ENCODE measurements at regions not wholly inside any gene's neighbourhood (a gene's known extent, or its start where the extent isn't known, plus 50 kb on each side); places are given as distances from the start of the nearest gene placed in this dataset.

GRCh38 chr1:5634893-5635292 lies 357.3 kb downstream of the NPHP4 start:
- no peak for TF ChIP-seq PKNOX1 (IDR thresholded peaks at IDR 0.05)
- no peak for TF ChIP-seq ARNT (IDR thresholded peaks at IDR 0.05)
- no peak for TF ChIP-seq ZNF384 (IDR thresholded peaks at IDR 0.05)
- TF ChIP-seq ELF4 (IDR thresholded peaks at IDR 0.05): no peak
- no peak for TF ChIP-seq FOXK2 (IDR thresholded peaks at IDR 0.05)
- no peak for TF ChIP-seq SP1 (IDR thresholded peaks at IDR 0.05)
- no peak for TF ChIP-seq FOXA1 (IDR thresholded peaks at IDR 0.05)
- no peak for TF ChIP-seq HDGF (IDR thresholded peaks at IDR 0.05; ENCODE audit: borderline replicate concordance)
- TF ChIP-seq BHLHE40 (IDR thresholded peaks at IDR 0.05; ENCODE audit: borderline replicate concordance): no peak
- TF ChIP-seq NFRKB (IDR thresholded peaks at IDR 0.05): no peak

Data from HEK293T (cell line).